Upper lobe of left lung (tissue), 6 donors: ENCODE measurements at regions not wholly inside any gene's neighbourhood (a gene's known extent, or its start where the extent isn't known, plus 50 kb on each side); places are given as distances from the start of the nearest gene placed in this dataset.

ENCODE experiments used
- ATAC-seq, 2 donors: fragments of 200-7000 bp; cut with Tn5 transposase; one replicate each; pipeline ENCODE4 v1.9.1; 2022; ENCODE audit warnings: mild to moderate bottlenecking in 2 of 2, moderate library complexity in 2 of 2; ENCODE audit not compliant: low FRiP score in 2 of 2
- DNase-seq, 2 donors: peaks; one replicate each; pipeline ENCODE4 v3.0.0-alpha.2; 2019 to 2020
- H3K27ac ChIP-seq, 4 donors: fragments of 200-600 bp; sonication (generic); one replicate each; pipeline ENCODE4 v1.5.1; 2016 to 2019
- H3K27me3 ChIP-seq, 4 donors: fragments of 200-600 bp; sonication (generic); one replicate each; pipeline ENCODE4 v1.5.1; 2017 to 2019
- H3K36me3 ChIP-seq, 4 donors: fragments of 200-600 bp; sonication (generic); one replicate each; pipeline ENCODE4 v1.5.1; 2016 to 2019
- H3K4me1 ChIP-seq, 4 donors: fragments of 200-600 bp; sonication (generic); one replicate each; pipeline ENCODE4 v1.5.1; 2018 to 2019
- H3K4me3 ChIP-seq, 4 donors: fragments of 200-600 bp; sonication (generic); one replicate each; pipeline ENCODE4 v1.5.1; 2017 to 2019; ENCODE audit warnings: mild to moderate bottlenecking in 2 of 4, moderate library complexity in 1 of 4
- H3K9me3 ChIP-seq, 4 donors: fragments of 200-600 bp; sonication (generic); one replicate each; pipeline ENCODE4 v1.5.1; 2018 to 2019
- EP300 ChIP-seq, 4 donors: sonication (generic); formaldehyde crosslinking; IDR thresholded peaks; one replicate each; pipeline ENCODE4 v1.5.1; 2017; ENCODE audit warnings: antibody characterized with exemption in 4 of 4, control low read depth in 2 of 4
- POLR2A ChIP-seq, 4 donors: fragments of 450-650 bp; IDR thresholded peaks; one replicate each; pipeline ENCODE4 v1.5.1; 2016 to 2017; ENCODE audit warnings: antibody characterized with exemption in 4 of 4, mild to moderate bottlenecking in 2 of 4
- POLR2AphosphoS5 ChIP-seq, 2 donors: sonication (generic); formaldehyde crosslinking; IDR thresholded peaks; one replicate each; pipeline ENCODE4 v1.5.1; 2017; ENCODE audit warnings: antibody characterized with exemption in 2 of 2
- WGBS, 2 donors: methylation state at CpG; one replicate each; pipeline ENCODE4 v1.1.5; 2017 to 2018; 5-methylcytosine and 5-hydroxymethylcytosine counted together
- TF ChIP-seq, protein P1 (sequence below), 6 experiments: fragments of 450-650 bp in 4 of 6; fragments of 200-600 bp in 2 of 6; sonication (generic) in 2 of 6; IDR thresholded peaks; one replicate each; pipeline ENCODE4 v1.5.1; 2016 to 2019; ENCODE audit warnings: antibody characterized with exemption in 6 of 6
- donor health status: DM: no; HTN: no; CAD: no; lungs with moderate emphysema.
- donor health status: DM: no; HTN: yes; CAD: no; lungs with severe emphysema.

DNA sequence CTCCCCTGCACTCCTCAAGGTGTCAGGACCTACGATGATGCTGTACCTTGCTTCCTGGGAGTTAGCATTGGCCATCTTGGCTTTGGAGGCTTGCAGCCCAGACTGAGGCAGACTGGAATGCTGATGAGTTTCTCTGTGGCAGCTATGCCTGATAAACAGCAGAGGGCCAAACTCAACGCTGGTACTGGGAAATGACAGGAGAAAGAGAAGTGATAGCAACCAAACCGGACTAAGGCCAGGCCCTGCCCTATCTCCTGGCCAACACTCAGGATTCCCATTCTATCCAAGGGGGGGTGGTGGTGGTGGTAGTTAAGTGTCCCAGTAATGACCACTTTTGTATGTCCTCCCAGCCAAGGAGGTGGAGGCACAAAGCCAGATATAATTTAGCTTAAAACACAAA, 90.0 kb upstream of the DTNBP1 start:
- Histone ChIP-seq H3K9me3 (no peaks in the 10 kb centered on the region), H3K27me3 (no peaks in the 10 kb centered on the region), H3K4me1 (peaks cover 0 to 3% (median 0%) of the 10 kb centered on the region in 4 donors), H3K36me3 (no peaks in the 10 kb centered on the region), H3K27ac (no peak overlapping the region), H3K4me3 (no peak overlapping the region)
- WGBS, 2 donors, result 75 to 77% methylated on average over 3 of the region's 3 CpGs
- TF ChIP-seq POLR2AphosphoS5 (IDR thresholded peaks at IDR 0.05), result no peak
- TF ChIP-seq, protein P1, sequence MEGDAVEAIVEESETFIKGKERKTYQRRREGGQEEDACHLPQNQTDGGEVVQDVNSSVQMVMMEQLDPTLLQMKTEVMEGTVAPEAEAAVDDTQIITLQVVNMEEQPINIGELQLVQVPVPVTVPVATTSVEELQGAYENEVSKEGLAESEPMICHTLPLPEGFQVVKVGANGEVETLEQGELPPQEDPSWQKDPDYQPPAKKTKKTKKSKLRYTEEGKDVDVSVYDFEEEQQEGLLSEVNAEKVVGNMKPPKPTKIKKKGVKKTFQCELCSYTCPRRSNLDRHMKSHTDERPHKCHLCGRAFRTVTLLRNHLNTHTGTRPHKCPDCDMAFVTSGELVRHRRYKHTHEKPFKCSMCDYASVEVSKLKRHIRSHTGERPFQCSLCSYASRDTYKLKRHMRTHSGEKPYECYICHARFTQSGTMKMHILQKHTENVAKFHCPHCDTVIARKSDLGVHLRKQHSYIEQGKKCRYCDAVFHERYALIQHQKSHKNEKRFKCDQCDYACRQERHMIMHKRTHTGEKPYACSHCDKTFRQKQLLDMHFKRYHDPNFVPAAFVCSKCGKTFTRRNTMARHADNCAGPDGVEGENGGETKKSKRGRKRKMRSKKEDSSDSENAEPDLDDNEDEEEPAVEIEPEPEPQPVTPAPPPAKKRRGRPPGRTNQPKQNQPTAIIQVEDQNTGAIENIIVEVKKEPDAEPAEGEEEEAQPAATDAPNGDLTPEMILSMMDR (IDR thresholded peaks at IDR 0.05), result peak in 1 of 6 experiments; percentile 16
- ATAC-seq (no peak), DNase-seq (no peak)

GRCh38 chr6:15751721-15752350, 89.0 kb upstream of the DTNBP1 start:
- Histone ChIP-seq H3K27me3 (no peaks in the 10 kb centered on the region), H3K36me3 (no peaks in the 10 kb centered on the region), H3K27ac (no peak overlapping the region), H3K9me3 (no peaks in the 10 kb centered on the region), H3K4me1 (peaks cover 0 to 3% (median 0%) of the 10 kb centered on the region in 4 donors), H3K4me3 (no peak overlapping the region)
- WGBS, 2 donors, result 66 to 86% methylated on average over 3 of the region's 3 CpGs
- TF ChIP-seq, protein P1 (IDR thresholded peaks at IDR 0.05), result no peak
- ATAC-seq, result no peak
- DNase-seq, result no peak

DNA sequence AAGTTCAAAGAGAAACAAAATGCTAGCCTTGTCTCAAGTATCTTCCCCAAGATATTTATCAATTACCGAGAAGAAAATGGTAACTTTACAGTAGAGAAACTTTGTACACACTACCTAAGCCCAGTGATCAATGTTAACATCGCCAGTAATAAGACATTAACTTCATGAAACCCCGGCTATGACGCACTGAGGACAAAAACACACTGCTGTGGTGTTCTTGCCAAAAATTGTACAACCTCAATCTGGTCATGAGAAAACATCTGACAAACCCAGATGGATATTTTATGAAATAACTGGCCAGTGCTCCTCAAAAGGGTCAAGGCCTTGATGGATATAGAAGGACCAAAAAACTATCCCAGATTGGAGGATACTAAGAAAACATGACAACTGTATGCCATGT, 85.5 kb upstream of the DTNBP1 start:
- Histone ChIP-seq H3K4me3 (no peak overlapping the region), H3K36me3 (no peaks in the 10 kb centered on the region), H3K9me3 (no peaks in the 10 kb centered on the region), H3K27me3 (no peaks in the 10 kb centered on the region), H3K4me1 (no peaks in the 10 kb centered on the region), H3K27ac (no peak overlapping the region)
- TF ChIP-seq POLR2A (IDR thresholded peaks at IDR 0.05), result no peak
- TF ChIP-seq EP300 (IDR thresholded peaks at IDR 0.05), result no peak
- no peak for TF ChIP-seq POLR2AphosphoS5 (IDR thresholded peaks at IDR 0.05)
- TF ChIP-seq, protein P1 (IDR thresholded peaks at IDR 0.05), result no peak
- no peak for DNase-seq
- 85 to 92% methylated on average over 4 of the region's 4 CpGs for WGBS, 2 donors
- no peak for ATAC-seq

- H3K4me1 ChIP-seq, result no peaks in the 10 kb centered on the region
- ATAC-seq (no peak), DNase-seq (no peak)
- WGBS, 2 donors, result 55 to 61% methylated on average over 2 of the region's 2 CpGs
- H3K27me3 ChIP-seq, result no peaks in the 10 kb centered on the region
- H3K36me3 ChIP-seq, result no peaks in the 10 kb centered on the region
- no peak for TF ChIP-seq POLR2A (IDR thresholded peaks at IDR 0.05)
- TF ChIP-seq POLR2AphosphoS5 (IDR thresholded peaks at IDR 0.05), result peak in 1 of 2 donors; percentile 12
- no peaks in the 10 kb centered on the region for H3K9me3 ChIP-seq
- H3K4me3 ChIP-seq, result no peak overlapping the region
- peak overlapping the region in 1 of 4 donors; percentile 40 for H3K27ac ChIP-seq
Measured at GRCh38 chr6:15747354-15747883, 84.6 kb upstream of the DTNBP1 start.

- Histone ChIP-seq H3K36me3 (no peaks in the 10 kb centered on the region), H3K27ac (no peak overlapping the region), H3K4me3 (no peak overlapping the region), H3K9me3 (no peaks in the 10 kb centered on the region), H3K27me3 (no peaks in the 10 kb centered on the region), H3K4me1 (no peaks in the 10 kb centered on the region)
- 59 to 76% methylated on average over 3 of the region's 3 CpGs for WGBS, 2 donors
- DNase-seq (no peak), ATAC-seq (no peak)
- TF ChIP-seq POLR2AphosphoS5 (IDR thresholded peaks at IDR 0.05) (no peak), EP300 (IDR thresholded peaks at IDR 0.05) (no peak), POLR2A (IDR thresholded peaks at IDR 0.05) (no peak)
- TF ChIP-seq, protein P1 (IDR thresholded peaks at IDR 0.05), result no peak
Measured at GRCh38 chr6:15745781-15746180, 83.0 kb upstream of the DTNBP1 start.
